Calu3 (cell line): ENCODE measurements at regions not wholly inside any gene's neighbourhood (a gene's known extent, or its start where the extent isn't known, plus 50 kb on each side); places are given as distances from the start of the nearest gene placed in this dataset.

Source experiments
- BruUV-seq: library from RNA; stranded (reverse); fragments of 400-500 nt; replicated peaks from 2 replicates; lab custom pipeline; 2021; lab: Mats Ljungman, UMichigan
- CTCF ChIA-PET: fragments of 300-600 bp; sonication (Branson Sonifier 250); formaldehyde crosslinking; loops from one replicate; lab custom pipeline; 2022; ENCODE audit warnings: antibody characterized with exemption; lab: Charles Lee
- DNase-seq: peaks from one replicate; pipeline ENCODE4 v3.0.0; 2022
- H3K27ac Mint-ChIP-seq: one replicate; pipeline ENCODE4 v1.8.0; 2022; ENCODE audit warnings: mixed read lengths; ENCODE audit not compliant: unreplicated experiment
- H3K27me3 Mint-ChIP-seq: one replicate; pipeline ENCODE4 v1.8.0; 2022; ENCODE audit warnings: mixed read lengths; ENCODE audit not compliant: unreplicated experiment
- H3K36me3 Mint-ChIP-seq: one replicate; pipeline ENCODE4 v1.8.0; 2022; ENCODE audit warnings: mild to moderate bottlenecking, moderate library complexity, mixed read lengths; ENCODE audit not compliant: insufficient read depth, unreplicated experiment
- H3K4me1 Mint-ChIP-seq: one replicate; pipeline ENCODE4 v1.8.0; 2022; ENCODE audit warnings: mild to moderate bottlenecking, low read depth, mixed read lengths; ENCODE audit not compliant: unreplicated experiment
- H3K4me3 Mint-ChIP-seq: one replicate; pipeline ENCODE4 v1.8.0; 2022; ENCODE audit warnings: mild to moderate bottlenecking, low read depth, moderate library complexity, mixed read lengths; ENCODE audit not compliant: unreplicated experiment
- H3K9me3 Mint-ChIP-seq: one replicate; pipeline ENCODE4 v1.8.0; 2022; ENCODE audit warnings: low read depth, mixed read lengths; ENCODE audit not compliant: unreplicated experiment
- intact Hi-C: fragments of 100-400 bp; cut with micrococcal nuclease; formaldehyde crosslinking; loops from one replicate; pipeline ENCODE4 v1.10.0; 2022; ENCODE audit not compliant: unreplicated experiment
- TF ChIP-seq, protein P1 (sequence below): fragments of 200-600 bp; IDR thresholded peaks from one replicate; pipeline ENCODE4 v1.8.0; 2022; ENCODE audit warnings: antibody characterized with exemption; ENCODE audit not compliant: unreplicated experiment

DNA sequence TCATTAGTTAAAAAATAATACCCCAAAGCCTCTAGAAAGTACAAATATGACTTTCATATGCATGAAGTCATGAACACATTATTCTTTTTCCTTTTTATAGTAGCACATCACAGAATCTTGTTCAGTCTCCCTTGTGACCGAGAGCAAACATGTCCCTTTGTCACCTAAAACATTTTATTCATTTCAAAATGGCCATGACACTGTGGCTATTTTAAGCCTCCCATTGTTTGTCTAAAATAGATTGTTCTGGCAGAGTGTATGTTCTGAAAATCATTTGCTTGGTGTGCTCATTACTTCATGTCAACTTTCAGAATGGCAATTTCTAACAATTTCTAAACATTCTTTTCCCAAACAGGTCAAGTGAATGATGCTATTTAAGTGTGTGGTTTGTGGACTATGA lies 865.0 kb downstream of the JRKL start:
- H3K4me3 Mint-ChIP-seq = no peak overlapping the region
- no peaks in the 10 kb centered on the region for H3K27me3 Mint-ChIP-seq
- no peaks in the 10 kb centered on the region for H3K4me1 Mint-ChIP-seq
- H3K36me3 Mint-ChIP-seq = no peaks in the 10 kb centered on the region
- intact Hi-C loops = no loop called here
- CTCF ChIA-PET = no interaction called here
- BruUV-seq = no TSS peak
- no peak overlapping the region for H3K27ac Mint-ChIP-seq
- H3K9me3 Mint-ChIP-seq = no peaks in the 10 kb centered on the region
- TF ChIP-seq, protein P1, sequence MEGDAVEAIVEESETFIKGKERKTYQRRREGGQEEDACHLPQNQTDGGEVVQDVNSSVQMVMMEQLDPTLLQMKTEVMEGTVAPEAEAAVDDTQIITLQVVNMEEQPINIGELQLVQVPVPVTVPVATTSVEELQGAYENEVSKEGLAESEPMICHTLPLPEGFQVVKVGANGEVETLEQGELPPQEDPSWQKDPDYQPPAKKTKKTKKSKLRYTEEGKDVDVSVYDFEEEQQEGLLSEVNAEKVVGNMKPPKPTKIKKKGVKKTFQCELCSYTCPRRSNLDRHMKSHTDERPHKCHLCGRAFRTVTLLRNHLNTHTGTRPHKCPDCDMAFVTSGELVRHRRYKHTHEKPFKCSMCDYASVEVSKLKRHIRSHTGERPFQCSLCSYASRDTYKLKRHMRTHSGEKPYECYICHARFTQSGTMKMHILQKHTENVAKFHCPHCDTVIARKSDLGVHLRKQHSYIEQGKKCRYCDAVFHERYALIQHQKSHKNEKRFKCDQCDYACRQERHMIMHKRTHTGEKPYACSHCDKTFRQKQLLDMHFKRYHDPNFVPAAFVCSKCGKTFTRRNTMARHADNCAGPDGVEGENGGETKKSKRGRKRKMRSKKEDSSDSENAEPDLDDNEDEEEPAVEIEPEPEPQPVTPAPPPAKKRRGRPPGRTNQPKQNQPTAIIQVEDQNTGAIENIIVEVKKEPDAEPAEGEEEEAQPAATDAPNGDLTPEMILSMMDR = no peak
- no peak for DNase-seq

GRCh38 chr11:97259434-97259833 lies 869.6 kb downstream of the JRKL start:
- intact Hi-C loops = no loop called here
- CTCF ChIA-PET = no interaction called here
- DNase-seq = no peak
- TF ChIP-seq, protein P1 = no peak
- Mint-ChIP-seq H3K27ac (no peak overlapping the region), H3K36me3 (no peaks in the 10 kb centered on the region), H3K4me3 (no peak overlapping the region), H3K27me3 (no peaks in the 10 kb centered on the region), H3K4me1 (no peaks in the 10 kb centered on the region), H3K9me3 (no peaks in the 10 kb centered on the region)
- no TSS peak for BruUV-seq

DNA sequence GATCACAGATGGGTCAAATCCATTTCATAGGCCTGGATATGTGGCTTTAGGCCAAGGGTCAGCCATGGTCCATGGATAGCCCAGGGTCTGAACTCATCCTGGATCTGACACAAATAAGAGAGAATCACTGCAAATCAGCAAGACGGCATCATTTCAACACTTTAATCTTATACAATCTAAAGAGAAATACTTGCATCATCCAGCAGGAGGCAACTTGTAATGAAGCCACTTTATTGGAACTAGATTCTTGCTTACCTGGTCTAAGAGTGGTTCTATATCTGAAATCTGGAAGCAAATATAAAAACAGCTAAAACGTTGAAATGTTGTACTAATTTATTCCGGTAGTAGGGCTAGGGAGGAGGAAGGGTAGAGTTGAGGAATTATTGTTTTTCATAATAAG lies 870.1 kb downstream of the JRKL start:
- CTCF ChIA-PET = no interaction called here
- H3K4me1 Mint-ChIP-seq = no peaks in the 10 kb centered on the region
- BruUV-seq = no TSS peak
- H3K9me3 Mint-ChIP-seq = no peaks in the 10 kb centered on the region
- TF ChIP-seq, protein P1 = no peak
- H3K27ac Mint-ChIP-seq = no peak overlapping the region
- intact Hi-C loops = no loop called here
- H3K36me3 Mint-ChIP-seq = no peaks in the 10 kb centered on the region
- no peaks in the 10 kb centered on the region for H3K27me3 Mint-ChIP-seq
- DNase-seq = no peak
- no peak overlapping the region for H3K4me3 Mint-ChIP-seq

DNA sequence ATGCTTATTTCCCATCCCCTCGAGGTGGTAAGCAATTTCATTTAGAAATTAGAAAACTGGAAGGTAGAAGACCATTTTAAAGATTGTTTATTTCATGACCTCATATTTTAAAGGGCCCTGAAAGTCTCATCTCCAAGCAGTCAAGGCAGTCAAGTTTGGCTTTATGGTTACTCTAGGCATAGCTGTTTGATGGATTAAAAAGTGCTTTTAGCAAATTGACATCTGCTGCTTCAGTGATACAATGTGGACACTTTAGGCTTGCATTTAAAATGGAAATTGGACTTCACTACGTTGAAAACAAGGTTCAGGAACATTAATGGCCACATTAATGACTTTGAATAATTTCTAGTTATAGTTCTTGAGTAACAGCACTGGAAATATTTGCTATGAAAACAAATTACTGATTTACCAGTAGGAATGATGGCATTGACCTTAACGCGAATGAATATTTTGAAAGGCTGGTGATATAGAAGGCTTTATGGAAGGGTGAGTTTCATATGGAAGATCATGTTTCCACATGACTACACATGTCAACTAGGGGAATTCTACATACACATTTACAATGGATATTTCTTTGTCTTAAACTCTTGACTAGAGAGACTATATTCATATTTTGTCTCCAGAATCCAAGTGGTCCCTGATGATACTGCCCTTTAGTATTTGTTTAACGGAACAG lies 873.5 kb downstream of the JRKL start:
- intact Hi-C loops = no loop called here
- Mint-ChIP-seq H3K27me3 (no peaks in the 10 kb centered on the region), H3K4me3 (no peak overlapping the region), H3K4me1 (no peaks in the 10 kb centered on the region), H3K9me3 (peaks cover 4% of the 10 kb centered on the region), H3K27ac (no peak overlapping the region), H3K36me3 (no peaks in the 10 kb centered on the region)
- TF ChIP-seq, protein P1 = no peak
- CTCF ChIA-PET = no interaction called here
- DNase-seq = no peak
- BruUV-seq = no TSS peak
